HG02610 (cell line): ENCODE measurements at regions not wholly inside any gene's neighbourhood (a gene's known extent, or its start where the extent isn't known, plus 50 kb on each side); places are given as distances from the start of the nearest gene placed in this dataset.

Experiments
- ATAC-seq: cut with Tn5 transposase; IDR thresholded peaks from one replicate; pipeline ENCODE4 v1.9.1; 2021; ENCODE audit warnings: mild to moderate bottlenecking, moderate library complexity; ENCODE audit not compliant: unreplicated experiment

DNA sequence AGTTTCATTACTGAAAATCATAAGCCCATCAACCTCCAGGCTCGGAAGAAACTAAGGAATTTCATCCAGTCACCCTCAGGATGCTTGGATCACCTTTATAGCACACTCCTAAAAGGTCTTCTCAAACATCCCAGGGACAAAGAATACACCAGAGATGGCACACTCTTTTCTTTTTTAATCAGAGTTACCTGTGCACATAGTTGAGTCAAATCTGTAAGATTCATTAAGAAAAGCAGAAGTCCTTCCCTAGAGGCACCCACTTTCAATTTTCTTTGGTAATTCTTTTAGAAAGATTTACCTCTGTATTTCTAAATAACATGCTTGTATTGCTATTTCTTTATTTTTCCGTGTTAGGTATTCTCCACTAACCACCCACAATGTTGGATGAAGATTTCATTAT is 50.6 kb upstream of the IL6 start:
- ATAC-seq = peak; percentile 53

DNA sequence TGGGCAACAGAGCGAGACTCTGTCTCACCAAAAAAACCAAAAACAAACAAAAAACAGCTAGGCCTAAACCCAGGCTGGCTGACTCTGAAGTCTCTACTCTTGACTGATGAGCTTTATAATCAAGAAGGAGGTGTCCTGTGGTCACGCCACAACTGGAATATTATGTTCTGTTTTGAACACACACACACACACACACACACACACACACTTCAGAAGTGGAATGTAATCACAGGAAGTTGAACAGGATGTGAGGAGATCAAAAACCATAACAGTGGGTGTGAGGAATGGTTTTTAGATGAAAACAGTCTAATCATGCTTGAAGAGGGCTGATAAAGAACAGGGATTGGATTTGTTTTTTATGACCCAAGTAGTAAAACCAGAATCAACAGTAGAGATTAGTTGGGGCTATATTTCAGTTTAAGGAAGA is 51.1 kb upstream of the IL6 start:
- ATAC-seq = no peak

DNA sequence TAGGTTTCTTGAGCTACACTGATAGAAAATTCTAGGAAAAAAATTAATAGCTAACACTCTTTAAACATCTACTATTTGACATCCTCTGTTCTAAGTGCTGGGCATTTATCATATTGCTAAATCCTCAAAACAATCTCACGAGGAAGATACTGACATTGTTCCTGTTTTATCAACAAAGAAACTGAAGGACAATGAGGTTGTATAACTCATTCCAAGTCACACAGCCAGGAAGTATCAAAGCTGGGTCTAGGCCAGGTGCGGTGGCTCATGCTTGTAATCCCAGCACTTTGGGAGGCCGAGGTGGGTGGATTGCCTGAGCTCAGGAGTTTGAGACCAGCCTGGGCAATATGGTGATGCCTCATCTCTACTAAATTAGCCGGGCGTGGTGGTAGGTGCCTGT is 51.6 kb upstream of the IL6 start:
- no peak for ATAC-seq

DNA sequence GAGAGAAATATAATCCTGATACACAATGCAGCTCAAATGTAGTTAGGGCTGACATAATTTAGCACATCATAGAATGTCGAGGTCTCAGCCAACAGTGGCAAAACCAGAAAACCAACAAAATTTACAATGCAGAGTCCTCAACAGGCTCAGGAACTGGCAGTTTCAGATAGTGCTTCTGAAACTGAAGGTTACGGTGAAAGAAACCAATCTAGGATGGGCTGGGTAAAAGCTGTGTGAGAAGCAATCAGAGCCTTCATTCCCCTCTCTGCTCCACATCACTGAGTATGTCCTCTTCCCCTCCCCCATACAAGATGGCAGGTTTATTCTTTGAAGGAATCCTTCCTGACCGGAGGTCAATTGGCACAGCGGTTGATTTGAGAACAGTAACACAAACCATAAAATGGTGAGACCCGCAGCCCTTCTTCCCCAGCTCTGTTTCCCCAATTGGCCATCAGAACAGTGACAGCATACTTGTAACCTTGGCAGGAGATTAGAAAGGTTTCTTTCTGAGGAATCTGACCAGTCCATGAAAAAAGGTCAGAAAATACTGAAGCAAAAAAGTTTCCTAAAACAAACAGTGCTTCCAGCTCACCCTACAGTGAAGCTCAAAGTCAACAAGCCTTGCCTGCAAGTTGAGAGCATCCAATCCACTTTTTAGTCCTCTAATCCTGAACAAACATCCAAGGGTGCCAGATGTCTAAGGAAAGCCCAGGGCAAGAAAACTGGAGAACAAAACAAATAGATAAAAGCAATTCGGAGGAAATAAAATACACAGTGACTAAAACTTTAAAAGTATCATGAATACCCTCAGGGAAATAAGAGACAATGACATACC is 53.9 kb upstream of the IL6 start:
- ATAC-seq = peak; percentile 64

DNA sequence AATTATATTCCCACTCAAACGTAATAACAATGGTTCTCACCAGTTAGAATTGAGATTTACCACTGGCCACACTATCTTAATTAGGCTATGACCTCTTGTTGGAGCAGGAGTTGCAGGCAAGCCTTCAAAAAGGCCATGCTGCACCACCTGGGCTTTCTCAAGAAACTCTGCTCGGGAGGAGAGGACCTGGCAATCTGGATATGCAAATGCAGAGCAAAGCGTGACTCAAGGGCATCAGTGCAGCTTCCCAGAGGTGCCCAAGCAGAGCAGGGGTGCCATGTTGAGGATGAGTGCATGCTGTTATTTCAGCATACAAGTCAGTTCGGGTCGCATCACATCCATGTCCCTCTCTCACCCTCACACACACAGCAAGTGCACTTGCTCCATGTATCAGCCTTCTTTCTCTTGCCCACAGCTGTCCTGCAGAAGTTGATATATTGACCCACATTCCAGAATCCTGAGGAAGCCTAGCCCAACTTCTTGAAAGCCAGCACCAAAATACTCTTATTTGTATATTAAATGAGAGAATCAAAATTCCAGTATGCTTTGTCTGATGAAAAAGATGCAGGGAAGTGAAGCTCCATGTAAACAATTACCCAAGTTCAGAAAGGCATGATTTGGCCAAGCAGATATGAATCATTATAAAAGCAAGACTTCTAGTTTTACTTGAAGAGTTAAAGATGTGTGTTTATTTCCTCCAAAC is 55.7 kb upstream of the IL6 start:
- no peak for ATAC-seq

DNA sequence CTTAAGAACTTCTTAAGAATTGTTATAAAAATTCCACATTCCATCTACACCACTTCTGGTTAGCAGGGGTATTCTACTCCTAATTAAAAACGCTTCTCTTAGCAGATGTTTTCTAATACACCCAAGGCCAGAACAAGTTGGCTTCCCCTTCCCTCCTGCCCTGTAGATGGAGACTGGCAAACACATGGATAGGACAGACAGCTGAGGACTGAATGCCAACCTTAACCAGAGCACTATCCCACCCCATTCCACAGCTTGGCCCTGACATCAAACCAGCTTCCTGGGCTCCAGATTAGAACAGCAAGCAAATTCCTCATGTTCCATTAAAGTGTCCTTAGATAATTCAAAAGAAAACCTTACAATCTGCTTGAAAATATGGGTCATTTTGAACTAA is 56.6 kb upstream of the IL6 start:
- no peak for ATAC-seq

DNA sequence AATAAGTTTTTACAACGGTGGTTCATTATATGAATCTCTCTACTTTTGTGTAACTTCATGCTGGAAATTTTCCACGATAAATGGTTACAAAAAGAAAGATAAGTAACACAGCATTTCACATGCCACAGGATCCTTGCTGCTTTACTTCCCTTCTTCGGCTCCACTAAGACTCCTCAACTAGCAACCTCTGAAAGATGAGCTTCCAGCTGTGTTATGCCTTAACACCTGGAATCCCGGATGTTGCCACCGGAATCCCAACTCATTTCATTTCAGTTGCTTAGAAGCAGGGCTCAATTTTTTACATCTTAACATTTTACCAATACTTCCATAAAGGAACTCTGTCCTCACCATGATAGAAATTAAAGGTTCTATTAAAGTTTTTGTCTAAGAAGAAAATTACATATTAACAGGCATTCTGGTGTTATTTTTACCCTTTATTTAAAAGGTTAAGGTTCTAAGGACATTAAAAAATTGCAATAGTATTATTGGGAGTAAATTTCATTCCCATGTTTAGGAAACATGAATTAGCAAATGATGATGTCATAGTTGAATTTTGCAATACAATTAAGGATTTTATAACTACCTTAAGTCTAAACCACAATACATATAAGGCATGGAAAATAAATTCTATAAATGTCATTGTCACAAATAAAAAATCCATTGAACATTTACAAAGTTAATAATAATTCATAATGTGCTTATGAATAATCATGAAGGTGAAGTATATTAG is 57.1 kb upstream of the IL6 start:
- ATAC-seq = no peak

DNA sequence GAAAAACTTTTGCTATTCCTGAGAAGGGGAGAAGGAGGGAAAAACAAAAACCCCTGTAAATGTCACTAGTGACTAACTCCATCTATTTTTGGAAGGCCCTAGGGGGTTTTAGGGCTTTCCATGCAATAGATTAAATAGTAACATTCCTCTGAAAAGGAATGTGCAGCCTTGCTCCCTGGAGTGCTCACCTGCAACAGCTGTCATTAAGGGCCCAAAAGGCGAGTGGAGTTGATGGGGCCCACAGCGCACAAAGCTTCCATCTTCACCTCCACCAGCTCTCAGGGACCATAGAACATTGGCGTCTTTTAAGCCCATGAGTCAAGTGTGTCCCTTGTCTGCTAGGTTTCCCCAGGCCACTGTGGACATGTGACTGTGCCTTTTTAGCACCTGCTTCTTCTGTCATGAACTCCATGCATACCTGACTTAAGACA is 58.0 kb upstream of the IL6 start:
- ATAC-seq = no peak

DNA sequence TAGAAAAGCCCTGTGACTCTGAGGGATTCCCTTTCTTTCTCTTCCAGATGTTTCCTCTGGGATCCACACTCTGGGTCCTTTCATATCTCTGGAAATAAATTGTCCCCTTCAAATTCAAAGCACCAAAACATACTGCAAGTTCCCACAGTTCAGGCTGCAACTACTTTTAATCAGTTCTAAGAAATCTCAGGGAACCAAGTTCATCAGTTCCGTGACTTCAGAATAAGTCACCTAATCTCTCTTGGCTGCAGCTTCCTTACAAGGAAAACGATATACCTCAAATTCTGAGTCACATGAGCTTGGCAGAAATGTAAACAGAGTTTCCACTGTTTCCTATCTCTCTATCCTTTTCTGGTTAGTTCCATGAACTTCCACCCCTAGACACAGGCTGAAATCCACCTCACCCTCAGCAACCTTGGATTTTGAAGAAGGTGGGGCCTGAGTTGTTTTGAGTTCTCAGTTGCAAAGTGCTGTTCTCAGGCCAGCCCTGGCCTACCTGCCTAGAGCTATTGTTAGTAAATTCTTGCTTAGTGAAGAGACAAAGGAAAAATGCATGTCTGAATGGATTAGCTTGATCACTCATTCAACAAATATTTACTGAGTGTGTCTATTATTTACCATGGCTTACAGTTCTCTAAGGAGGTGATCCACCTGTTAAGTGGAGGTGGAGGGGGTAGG is 59.3 kb upstream of the IL6 start:
- no peak for ATAC-seq

DNA sequence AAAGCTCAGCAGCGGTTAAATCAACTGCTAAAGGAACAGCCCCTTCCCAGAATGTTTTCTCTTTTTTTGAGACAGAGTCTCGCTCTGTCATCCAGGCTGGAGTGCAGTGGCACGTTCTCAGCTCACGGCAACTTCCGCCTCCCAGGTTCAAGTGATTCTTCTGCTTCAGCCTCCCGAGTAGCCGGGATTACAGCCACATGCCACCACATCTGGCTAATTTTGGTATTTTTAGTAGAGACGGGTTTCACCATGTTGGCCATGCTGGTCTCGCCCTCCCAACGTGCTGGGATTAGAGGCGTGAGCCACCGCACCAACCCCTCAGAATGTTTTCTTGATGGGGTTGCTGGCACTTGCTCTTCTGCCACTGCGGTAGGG is 59.8 kb upstream of the IL6 start:
- ATAC-seq = no peak

DNA sequence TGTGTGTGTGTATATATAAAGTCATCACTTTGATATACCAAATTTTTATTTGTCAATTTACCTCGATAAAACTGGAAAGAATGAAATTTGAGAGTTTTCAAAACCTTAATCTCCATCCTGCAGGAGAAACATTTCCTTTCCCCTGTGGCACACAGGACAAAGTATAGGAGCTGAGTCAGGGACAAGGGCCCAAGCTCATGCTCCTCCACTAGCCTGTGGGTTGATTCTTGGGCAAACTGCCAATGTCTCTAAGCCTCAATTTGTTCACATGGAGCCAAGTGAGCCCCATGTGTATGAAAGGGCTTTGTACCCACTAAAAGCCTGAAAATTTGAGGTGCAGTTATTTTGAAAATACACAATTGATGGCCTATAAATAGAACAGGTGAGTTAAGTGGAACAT is 60.3 kb upstream of the IL6 start:
- ATAC-seq = no peak

DNA sequence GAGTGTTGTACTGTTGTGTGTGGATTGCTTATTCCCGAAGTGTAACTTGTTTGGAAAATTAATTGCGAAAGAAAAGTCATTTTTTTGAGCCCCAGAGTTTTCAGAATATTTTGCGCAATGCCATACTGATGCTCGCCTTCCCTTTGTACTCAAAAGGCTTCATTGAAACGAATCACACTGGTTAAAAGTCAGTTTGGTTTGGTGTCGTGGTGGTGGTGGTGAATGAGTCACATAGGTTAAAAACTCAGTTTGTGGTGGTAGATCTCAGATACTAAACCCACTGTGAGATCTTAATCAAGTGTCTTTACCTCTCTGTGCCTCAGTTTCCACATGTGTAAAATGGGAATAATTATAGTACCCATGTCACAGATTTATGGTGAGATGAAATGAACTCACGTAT is 61.1 kb upstream of the IL6 start:
- ATAC-seq = no peak

DNA sequence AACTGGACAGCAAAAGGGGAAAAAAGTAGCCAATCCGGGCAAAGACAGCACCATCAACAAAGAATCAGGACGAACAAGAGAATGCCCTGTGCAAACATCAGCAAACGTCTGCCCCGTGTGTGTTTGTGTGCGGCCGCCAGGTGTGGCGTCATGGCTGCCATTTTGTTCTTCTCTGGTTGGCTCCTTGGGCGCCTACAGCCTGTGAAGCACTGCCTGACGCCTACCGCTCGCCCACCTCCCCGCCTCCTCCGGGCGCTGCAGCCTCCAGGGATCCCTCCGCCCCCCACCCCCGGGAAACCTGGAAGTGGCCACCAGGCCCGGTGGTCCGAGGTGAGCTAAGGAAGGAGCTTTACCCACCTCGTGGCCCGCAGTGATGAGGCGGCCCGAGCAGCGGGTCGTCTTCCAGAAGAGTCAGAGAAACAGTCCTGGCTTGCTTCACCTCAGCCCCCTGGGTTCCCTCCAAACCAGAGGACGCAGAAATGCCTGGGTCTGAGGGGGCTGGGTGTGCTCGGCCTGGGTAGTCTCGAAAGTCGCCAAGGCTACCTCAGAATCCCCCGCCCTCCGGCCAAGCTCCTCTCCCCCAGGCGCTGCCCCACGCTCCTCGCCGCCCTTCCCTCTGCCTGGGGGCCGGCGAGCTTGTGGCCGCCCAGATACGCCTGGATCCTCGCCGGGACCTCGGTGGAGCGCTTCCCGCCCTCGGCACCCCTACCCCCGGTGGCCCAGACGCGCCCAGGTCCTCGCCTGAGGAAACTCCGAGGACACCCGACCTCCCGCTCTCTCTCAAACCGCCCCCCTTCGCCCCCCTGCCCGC is 61.8 kb upstream of the IL6 start:
- no peak for ATAC-seq

DNA sequence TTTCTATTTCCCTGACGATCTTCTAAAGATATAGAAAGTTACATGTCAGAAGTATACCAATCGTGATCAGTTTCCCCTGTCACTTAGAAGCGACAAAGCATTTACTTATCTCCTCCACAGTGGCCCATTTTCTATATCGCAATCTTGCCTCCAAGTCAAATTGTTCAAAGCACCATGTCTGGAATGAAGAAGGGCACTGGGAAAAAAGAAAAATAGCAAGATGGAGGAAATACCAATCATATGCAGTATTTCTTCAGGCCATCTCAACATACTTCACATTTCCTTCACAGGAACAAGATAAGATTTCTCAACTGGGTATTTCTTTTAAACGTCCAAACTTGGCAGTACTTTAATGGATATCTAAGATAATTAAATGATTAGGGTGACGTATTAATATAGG is 63.3 kb upstream of the IL6 start:
- no peak for ATAC-seq

DNA sequence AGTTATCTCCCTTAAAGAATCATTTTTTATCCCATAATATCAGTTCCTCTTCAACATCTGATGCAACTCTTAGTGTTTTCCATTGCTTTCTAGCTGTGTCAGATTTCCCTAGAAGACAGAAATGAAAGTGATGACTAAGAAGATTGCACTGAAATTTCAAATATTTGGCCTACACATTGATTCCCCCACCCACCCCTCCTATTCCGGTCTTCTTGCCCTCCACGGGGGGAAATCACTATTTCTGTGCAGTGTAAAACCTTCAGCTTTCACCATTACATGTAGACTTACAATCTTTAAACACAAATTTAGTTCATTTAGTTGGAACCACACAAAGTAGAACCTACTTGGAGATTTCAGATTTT is 63.7 kb upstream of the IL6 start:
- no peak for ATAC-seq

DNA sequence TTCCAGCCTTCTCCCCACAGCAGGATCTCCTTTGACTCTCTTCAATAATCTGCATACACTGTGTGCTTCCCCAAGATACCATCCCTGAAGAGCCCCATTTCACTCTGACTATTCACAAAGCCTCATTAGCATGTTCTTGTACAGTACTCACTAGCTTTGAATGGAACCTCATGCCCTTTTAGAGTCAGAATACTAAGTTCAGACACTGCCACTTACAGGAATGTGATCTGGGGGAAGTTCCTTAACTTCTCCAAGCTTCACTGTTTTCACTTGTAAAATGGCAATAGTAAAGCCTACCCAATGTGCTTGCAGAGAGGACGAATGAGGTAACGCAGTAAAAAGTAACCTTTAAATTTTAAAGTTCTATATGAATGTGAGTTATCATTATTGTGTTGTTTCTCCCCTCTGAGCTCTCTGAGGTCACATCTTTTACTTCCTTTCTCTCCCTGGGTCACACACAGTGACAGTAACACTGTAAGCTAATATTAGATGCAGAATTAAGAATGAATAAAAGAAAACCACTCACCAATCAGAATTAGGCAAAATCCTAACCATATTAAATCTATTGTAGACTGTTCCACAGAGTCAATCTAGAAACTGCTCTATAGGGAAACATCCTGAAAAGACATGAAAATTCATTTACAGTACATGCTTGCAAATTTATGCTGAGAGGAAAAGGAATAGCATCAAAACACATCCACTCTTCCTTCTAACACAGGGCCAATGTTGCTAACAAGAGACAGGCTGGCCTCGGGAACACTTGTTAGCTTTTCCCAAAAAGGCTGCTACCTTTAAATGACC is 64.2 kb upstream of the IL6 start:
- peak; percentile 73 for ATAC-seq

DNA sequence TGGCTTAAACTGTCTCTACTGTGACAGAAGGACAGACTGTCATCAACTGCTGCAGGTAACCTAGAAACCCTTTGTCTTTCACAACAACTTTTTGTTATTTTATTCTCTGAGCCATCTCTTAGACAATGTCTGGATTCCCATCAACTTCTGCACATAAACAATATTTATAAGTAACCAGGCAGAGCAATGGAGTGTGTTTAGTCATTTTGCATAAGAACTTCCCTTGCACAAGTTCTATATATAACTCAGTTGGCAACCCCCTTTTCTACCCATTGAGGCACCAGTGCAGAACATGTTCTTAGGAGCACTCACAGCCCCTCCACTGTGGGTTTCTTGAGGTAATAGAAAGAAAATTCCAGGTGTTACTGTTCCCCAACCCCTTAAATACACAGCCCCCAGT is 65.0 kb upstream of the IL6 start:
- peak; percentile 54 for ATAC-seq

DNA sequence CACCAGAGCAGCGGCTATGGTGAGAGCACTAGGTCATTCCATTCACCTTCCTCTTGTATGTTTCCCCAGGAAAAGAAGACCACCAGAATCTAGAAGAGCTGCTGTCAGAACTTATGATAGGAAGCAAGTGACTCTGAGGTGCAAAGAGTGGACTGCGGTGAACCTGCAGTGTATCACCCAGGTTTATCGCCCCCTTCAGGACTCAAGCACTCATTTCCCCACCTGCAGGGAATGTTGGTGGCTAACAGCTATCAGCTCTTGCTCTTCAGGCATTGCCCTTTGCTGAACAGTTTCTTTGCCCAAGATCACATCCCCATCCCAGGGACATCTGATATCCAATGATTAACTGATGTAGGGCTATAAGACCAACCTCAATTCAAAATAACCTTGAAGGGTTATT is 66.3 kb upstream of the IL6 start:
- ATAC-seq = no peak

DNA sequence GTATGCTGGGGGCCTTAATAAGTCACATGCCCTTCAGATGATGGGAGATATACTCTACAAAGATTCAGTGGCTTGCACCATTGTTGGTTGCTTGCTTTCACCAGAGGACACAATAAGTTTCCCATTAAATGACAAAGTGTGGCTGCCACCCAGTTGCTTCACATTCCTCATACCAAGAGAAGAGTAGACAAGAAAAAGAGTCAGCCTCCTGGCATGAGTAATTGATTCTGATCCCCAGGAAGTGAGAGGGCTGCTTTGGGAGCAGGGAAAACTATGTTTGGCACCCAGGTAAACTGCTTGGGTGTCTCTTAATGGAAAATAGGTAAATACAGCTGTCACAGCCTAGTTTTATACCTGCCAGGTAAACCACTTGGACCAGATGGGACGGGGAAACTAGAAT is 66.7 kb upstream of the IL6 start:
- ATAC-seq = no peak

DNA sequence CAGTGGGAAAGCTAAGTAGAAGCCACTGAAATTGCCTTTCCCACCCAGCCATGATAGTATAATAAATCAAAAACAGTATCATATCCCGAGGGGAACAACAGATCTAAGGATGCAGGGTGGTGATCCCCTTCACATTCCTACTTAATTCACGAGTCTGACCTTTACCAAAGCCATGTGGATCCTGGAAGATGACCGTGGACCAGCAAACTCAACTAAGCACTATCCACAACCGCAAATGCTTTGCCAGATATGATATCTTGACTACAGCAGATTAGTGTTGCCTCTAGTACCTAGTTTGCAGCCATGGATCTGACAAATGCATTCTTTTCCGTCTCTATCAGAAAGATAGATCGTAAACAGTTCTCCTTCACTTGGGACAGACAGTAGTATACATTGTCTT is 67.3 kb upstream of the IL6 start:
- ATAC-seq = no peak
